ENCODE measurements at regions not wholly inside any gene's neighbourhood (a gene's known extent, or its start where the extent isn't known, plus 50 kb on each side); places are given as distances from the start of the nearest gene placed in this dataset.

DNA sequence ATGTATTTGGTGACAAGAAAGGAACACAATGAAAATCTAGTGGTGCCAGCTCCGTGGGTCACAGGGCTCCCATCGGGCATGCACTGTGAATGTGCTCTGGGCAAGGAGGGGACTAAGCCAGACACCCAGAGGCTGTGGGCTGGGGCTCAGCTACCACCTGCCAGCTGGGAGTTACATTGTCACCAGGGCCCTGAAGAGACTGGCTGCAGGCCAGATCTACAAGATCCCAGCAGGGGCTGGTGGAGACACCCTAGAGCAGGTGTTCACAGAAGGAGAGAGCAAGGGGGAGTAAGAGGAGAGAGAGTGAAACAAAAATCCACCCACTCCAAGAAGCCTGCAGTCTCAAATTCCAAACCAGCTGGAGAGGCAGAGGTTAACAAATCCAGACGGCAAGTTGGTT is 116.6 kb upstream of the ADCY1 start:
- TF ChIP-seq, protein P1, sequence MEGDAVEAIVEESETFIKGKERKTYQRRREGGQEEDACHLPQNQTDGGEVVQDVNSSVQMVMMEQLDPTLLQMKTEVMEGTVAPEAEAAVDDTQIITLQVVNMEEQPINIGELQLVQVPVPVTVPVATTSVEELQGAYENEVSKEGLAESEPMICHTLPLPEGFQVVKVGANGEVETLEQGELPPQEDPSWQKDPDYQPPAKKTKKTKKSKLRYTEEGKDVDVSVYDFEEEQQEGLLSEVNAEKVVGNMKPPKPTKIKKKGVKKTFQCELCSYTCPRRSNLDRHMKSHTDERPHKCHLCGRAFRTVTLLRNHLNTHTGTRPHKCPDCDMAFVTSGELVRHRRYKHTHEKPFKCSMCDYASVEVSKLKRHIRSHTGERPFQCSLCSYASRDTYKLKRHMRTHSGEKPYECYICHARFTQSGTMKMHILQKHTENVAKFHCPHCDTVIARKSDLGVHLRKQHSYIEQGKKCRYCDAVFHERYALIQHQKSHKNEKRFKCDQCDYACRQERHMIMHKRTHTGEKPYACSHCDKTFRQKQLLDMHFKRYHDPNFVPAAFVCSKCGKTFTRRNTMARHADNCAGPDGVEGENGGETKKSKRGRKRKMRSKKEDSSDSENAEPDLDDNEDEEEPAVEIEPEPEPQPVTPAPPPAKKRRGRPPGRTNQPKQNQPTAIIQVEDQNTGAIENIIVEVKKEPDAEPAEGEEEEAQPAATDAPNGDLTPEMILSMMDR (IDR thresholded peaks at IDR 0.05), result no peak
- TF ChIP-seq POLR2A (IDR thresholded peaks at IDR 0.05), result no peak

Measured in uterus (tissue), 2 donors.